ENCODE measurements at regions not wholly inside any gene's neighbourhood (a gene's known extent, or its start where the extent isn't known, plus 50 kb on each side); places are given as distances from the start of the nearest gene placed in this dataset.

DNA sequence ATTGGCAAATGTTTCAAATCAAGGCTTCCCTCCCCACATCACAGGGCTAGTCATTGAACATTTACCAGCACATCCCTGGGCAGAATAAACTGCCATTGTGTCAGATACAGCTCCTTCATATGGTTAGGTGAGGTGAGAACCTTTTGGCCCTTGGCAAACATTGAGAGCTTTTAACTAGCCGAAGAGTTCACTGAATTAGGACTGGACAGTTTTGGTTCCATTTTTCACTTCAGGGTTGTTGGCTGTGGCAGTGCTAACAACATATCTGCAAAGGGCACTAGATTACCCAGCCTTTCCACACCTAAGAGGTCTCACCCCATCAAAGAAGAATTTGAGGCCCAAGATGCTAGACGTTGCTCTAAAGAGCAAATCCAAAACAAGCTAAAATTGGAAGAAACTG is 180.7 kb downstream of the GUCY2F start (continued):
- TF ChIP-seq, protein P1, sequence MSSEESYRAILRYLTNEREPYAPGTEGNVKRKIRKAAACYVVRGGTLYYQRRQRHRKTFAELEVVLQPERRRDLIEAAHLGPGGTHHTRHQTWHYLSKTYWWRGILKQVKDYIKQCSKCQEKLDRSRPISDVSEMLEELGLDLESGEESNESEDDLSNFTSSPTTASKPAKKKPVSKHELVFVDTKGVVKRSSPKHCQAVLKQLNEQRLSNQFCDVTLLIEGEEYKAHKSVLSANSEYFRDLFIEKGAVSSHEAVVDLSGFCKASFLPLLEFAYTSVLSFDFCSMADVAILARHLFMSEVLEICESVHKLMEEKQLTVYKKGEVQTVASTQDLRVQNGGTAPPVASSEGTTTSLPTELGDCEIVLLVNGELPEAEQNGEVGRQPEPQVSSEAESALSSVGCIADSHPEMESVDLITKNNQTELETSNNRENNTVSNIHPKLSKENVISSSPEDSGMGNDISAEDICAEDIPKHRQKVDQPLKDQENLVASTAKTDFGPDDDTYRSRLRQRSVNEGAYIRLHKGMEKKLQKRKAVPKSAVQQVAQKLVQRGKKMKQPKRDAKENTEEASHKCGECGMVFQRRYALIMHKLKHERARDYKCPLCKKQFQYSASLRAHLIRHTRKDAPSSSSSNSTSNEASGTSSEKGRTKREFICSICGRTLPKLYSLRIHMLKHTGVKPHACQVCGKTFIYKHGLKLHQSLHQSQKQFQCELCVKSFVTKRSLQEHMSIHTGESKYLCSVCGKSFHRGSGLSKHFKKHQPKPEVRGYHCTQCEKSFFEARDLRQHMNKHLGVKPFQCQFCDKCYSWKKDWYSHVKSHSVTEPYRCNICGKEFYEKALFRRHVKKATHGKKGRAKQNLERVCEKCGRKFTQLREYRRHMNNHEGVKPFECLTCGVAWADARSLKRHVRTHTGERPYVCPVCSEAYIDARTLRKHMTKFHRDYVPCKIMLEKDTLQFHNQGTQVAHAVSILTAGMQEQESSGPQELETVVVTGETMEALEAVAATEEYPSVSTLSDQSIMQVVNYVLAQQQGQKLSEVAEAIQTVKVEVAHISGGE (tag by site-specific recombination; conservative IDR thresholded peaks at IDR 0.05; ENCODE audit: low read depth) = no peak
- TF ChIP-seq ZNF24 (tag by site-specific recombination; IDR thresholded peaks at IDR 0.05) = no peak
- no peak for TF ChIP-seq ZSCAN16 (tag by site-specific recombination; IDR thresholded peaks at IDR 0.05)
- no peak for TF ChIP-seq GFI1B (tag by site-specific recombination; IDR thresholded peaks at IDR 0.05)
- no peak for TF ChIP-seq ZNF571 (tag by site-specific recombination; IDR thresholded peaks at IDR 0.05)
- no peak for TF ChIP-seq ZNF626 (tag by site-specific recombination; IDR thresholded peaks at IDR 0.05)

DNA sequence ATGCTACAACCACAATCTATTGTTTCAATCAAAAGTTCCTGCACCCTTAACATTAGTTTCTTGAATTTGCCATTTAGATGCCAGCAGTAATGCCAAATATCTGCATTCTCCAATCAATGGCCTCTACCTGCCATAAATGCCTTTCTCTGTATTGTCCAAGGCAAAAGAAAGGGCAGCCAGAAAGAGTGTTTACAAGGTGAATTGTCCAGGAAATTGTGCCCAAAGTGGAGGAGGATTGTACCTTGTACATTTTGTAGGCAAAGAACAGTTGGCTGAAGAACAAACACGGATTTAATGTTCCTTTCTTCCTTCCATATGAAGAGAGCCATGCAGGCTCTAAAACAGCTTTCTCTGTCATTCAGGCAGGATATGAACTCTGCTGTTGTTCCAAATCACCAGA is 181.5 kb downstream of the GUCY2F start:
- CTCF ChIA-PET = interaction anchor here (0.6 to 0.7 kb wide), 2 partner anchors 111 to 187 kb away, joined by 3 read pairs; no protein-coding TSS in a partner anchor
- Histone ChIP-seq H3K36me3 (ENCODE audit: control insufficient read depth in 2 of 2, insufficient read depth in 1 of 2, low read length in 2 of 2) (no peaks in the 10 kb centered on the region), H3K4me3 (ENCODE audit: low read depth, low read length) (no peak overlapping the region), H3K9me3 (ENCODE audit: control insufficient read depth, insufficient read depth, low read depth, low read length) (no peaks in the 10 kb centered on the region), H3K27ac (ENCODE audit: extremely low read depth, low read depth, low read length) (no peak overlapping the region), H3K4me1 (ENCODE audit: control insufficient read depth, insufficient read depth, low read length) (no peaks in the 10 kb centered on the region)
- POLR2A ChIA-PET = no interaction called here
- TF ChIP-seq ZBTB49 (tag by site-specific recombination; IDR thresholded peaks at IDR 0.05; ENCODE audit: low read depth) = no peak
- no peak for TF ChIP-seq REPIN1 (tag by site-specific recombination; IDR thresholded peaks at IDR 0.05; ENCODE audit: low read depth)
- no peak for TF ChIP-seq ZSCAN5A (tag by site-specific recombination; IDR thresholded peaks at IDR 0.05)
- TF ChIP-seq GLI2 (tag by site-specific recombination; IDR thresholded peaks at IDR 0.05; ENCODE audit: borderline replicate concordance, low read depth) = no peak
- TF ChIP-seq GLI4 (tag by site-specific recombination; IDR thresholded peaks at IDR 0.05) = no peak
- no peak for TF ChIP-seq MEIS1 (CRISPR knock-in tag; IDR thresholded peaks at IDR 0.05; ENCODE audit: borderline replicate concordance)
- no peak for TF ChIP-seq ZNF416 (tag by site-specific recombination; IDR thresholded peaks at IDR 0.05)
- no peak for TF ChIP-seq ZIC2 (tag by site-specific recombination; IDR thresholded peaks at IDR 0.05)
- TF ChIP-seq ZFP69B (tag by site-specific recombination; IDR thresholded peaks at IDR 0.05) = no peak
- no peak for TF ChIP-seq ZNF311 (tag by site-specific recombination; IDR thresholded peaks at IDR 0.05; ENCODE audit: borderline replicate concordance)
- no peak for TF ChIP-seq ZNF664 (tag by site-specific recombination; IDR thresholded peaks at IDR 0.05)
- TF ChIP-seq TRIM28 (IDR thresholded peaks at IDR 0.05; ENCODE audit: borderline replicate concordance, low read length) = no peak
- no peak for TF ChIP-seq REST (tag by site-specific recombination; IDR thresholded peaks at IDR 0.05)
- TF ChIP-seq ZSCAN16 (tag by site-specific recombination; IDR thresholded peaks at IDR 0.05) = no peak
- TF ChIP-seq ZFP41 (tag by site-specific recombination; IDR thresholded peaks at IDR 0.05; ENCODE audit: borderline replicate concordance) = no peak
- no peak for TF ChIP-seq SCRT1 (tag by site-specific recombination; IDR thresholded peaks at IDR 0.05; ENCODE audit: borderline replicate concordance)
- TF ChIP-seq KLF16 (tag by site-specific recombination; IDR thresholded peaks at IDR 0.05) = no peak
- TF ChIP-seq ZNF214 (tag by site-specific recombination; IDR thresholded peaks at IDR 0.05; ENCODE audit: borderline replicate concordance) = no peak
- no peak for TF ChIP-seq ZNF843 (tag by site-specific recombination; IDR thresholded peaks at IDR 0.05)
- no peak for TF ChIP-seq ZNF777 (tag by site-specific recombination; IDR thresholded peaks at IDR 0.05; ENCODE audit: borderline replicate concordance)

All from HEK293 (cell line).